Osteoblast (primary cell): ENCODE measurements at regions not wholly inside any gene's neighbourhood (a gene's known extent, or its start where the extent isn't known, plus 50 kb on each side); places are given as distances from the start of the nearest gene placed in this dataset.

ENCODE experiments used
- DNase-seq: peaks from one replicate; pipeline ENCODE4 v3.0.0; 2011; ENCODE audit warnings: low spot score, mixed read lengths; ENCODE audit not compliant: insufficient read length; ENCODE audit errors: missing footprints
- H2AFZ ChIP-seq: 2 replicates; pipeline ENCODE4 v1.6.0; 2011; ENCODE audit warnings: mild to moderate bottlenecking, low read length
- H3K27ac ChIP-seq: 2 replicates; pipeline ENCODE4 v1.5.1; 2011; ENCODE audit warnings: mild to moderate bottlenecking, low read depth, low read length, moderate library complexity
- H3K27me3 ChIP-seq: 2 replicates; pipeline ENCODE4 v1.6.0; 2012; ENCODE audit warnings: mild to moderate bottlenecking, control low read depth, inconsistent platforms, low read length, moderate library complexity; ENCODE audit not compliant: insufficient read depth
- H3K36me3 ChIP-seq: 2 replicates; pipeline ENCODE4 v1.5.1; 2011; ENCODE audit warnings: mild to moderate bottlenecking, low read length, control low read depth, moderate library complexity; ENCODE audit not compliant: insufficient read depth
- H3K4me1 ChIP-seq: 2 replicates; pipeline ENCODE4 v1.5.1; 2011; ENCODE audit warnings: mild to moderate bottlenecking, low read length, control low read depth, moderate library complexity; ENCODE audit not compliant: insufficient read depth
- H3K4me2 ChIP-seq: 2 replicates; pipeline ENCODE4 v1.6.0; 2011; ENCODE audit warnings: mild to moderate bottlenecking, low read length; ENCODE audit not compliant: insufficient read depth
- H3K4me3 ChIP-seq: fragments of 200-600 bp; sonication (generic); 3 replicates; pipeline ENCODE4 v1.5.1; 2012; ENCODE audit warnings: mild to moderate bottlenecking, low read length, inconsistent platforms; ENCODE audit not compliant: insufficient read depth
- H3K79me2 ChIP-seq: 2 replicates; pipeline ENCODE4 v1.6.0; 2012; ENCODE audit warnings: mild to moderate bottlenecking, low read length, control low read depth, inconsistent platforms; ENCODE audit not compliant: insufficient read depth
- H3K9me3 ChIP-seq: 2 replicates; pipeline ENCODE4 v1.5.1; 2011; ENCODE audit warnings: low read depth, low read length, control low read depth
- H4K20me1 ChIP-seq: 2 replicates; pipeline ENCODE4 v1.6.0; 2012; ENCODE audit warnings: mild to moderate bottlenecking, low read length, control low read depth; ENCODE audit not compliant: insufficient read depth
- CTCF ChIP-seq: IDR thresholded peaks from 2 replicates; pipeline ENCODE4 v1.5.1; 2011; ENCODE audit warnings: mild to moderate bottlenecking, low read depth, low read length, moderate library complexity; ENCODE audit errors: extremely low read depth

GRCh38 chr15:77866596-77867125 lies 210.8 kb downstream of the TBC1D2B start:
- no peak for TF ChIP-seq CTCF
- no peaks in the 10 kb centered on the region for H3K79me2 ChIP-seq
- no peaks in the 10 kb centered on the region for H3K36me3 ChIP-seq
- no peak overlapping the region for H3K4me2 ChIP-seq
- no peak overlapping the region for H3K4me3 ChIP-seq
- no peak for DNase-seq
- peaks cover 4% of the 10 kb centered on the region for H3K4me1 ChIP-seq
- no peaks in the 10 kb centered on the region for H3K9me3 ChIP-seq
- no peaks in the 10 kb centered on the region for H3K27me3 ChIP-seq
- H2AFZ ChIP-seq: no peak overlapping the region
- no peak overlapping the region for H3K27ac ChIP-seq
- no peaks in the 10 kb centered on the region for H4K20me1 ChIP-seq

GRCh38 chr15:77866186-77866585 lies 211.3 kb downstream of the TBC1D2B start:
- Histone ChIP-seq H3K4me3 (no peak overlapping the region), H3K27me3 (no peaks in the 10 kb centered on the region), H3K36me3 (no peaks in the 10 kb centered on the region), H3K79me2 (no peaks in the 10 kb centered on the region), H3K4me1 (peaks cover 4% of the 10 kb centered on the region), H2AFZ (no peak overlapping the region), H4K20me1 (no peaks in the 10 kb centered on the region), H3K9me3 (no peaks in the 10 kb centered on the region), H3K27ac (no peak overlapping the region), H3K4me2 (no peak overlapping the region)
- no peak for TF ChIP-seq CTCF
- no peak for DNase-seq

- Histone ChIP-seq H3K27me3 (no peaks in the 10 kb centered on the region), H3K79me2 (no peaks in the 10 kb centered on the region), H2AFZ (no peak overlapping the region), H3K27ac (no peak overlapping the region), H3K9me3 (no peaks in the 10 kb centered on the region), H4K20me1 (no peaks in the 10 kb centered on the region), H3K4me2 (no peak overlapping the region), H3K4me1 (peaks cover 4% of the 10 kb centered on the region), H3K36me3 (no peaks in the 10 kb centered on the region), H3K4me3 (no peak overlapping the region)
- DNase-seq: no peak
- TF ChIP-seq CTCF: no peak
Observed at GRCh38 chr15:77865701-77866100, 211.8 kb downstream of the TBC1D2B start.

GRCh38 chr15:77865106-77865610 lies 212.4 kb downstream of the TBC1D2B start:
- Histone ChIP-seq H3K36me3 (no peaks in the 10 kb centered on the region), H3K4me3 (no peak overlapping the region), H3K4me1 (peaks cover 4% of the 10 kb centered on the region), H3K9me3 (no peaks in the 10 kb centered on the region), H3K79me2 (no peaks in the 10 kb centered on the region), H2AFZ (no peak overlapping the region), H3K27ac (no peak overlapping the region), H3K27me3 (no peaks in the 10 kb centered on the region), H4K20me1 (no peaks in the 10 kb centered on the region), H3K4me2 (no peak overlapping the region)
- DNase-seq: no peak
- no peak for TF ChIP-seq CTCF
